NB4 (cell line): ENCODE measurements at regions not wholly inside any gene's neighbourhood (a gene's known extent, or its start where the extent isn't known, plus 50 kb on each side); places are given as distances from the start of the nearest gene placed in this dataset.

Experiments
- CTCF ChIP-seq: IDR thresholded peaks from one replicate; pipeline ENCODE4 v1.5.1; 2012; ENCODE audit warnings: low read depth, low read length
- POLR2A ChIP-seq: IDR thresholded peaks from 2 replicates; pipeline ENCODE4 v1.6.1; 2011; ENCODE audit warnings: mild to moderate bottlenecking; ENCODE audit not compliant: insufficient read length; ENCODE audit errors: extremely low read depth

GRCh38 chr5:4254736-4255135 is 659.1 kb downstream of the IRX1 start:
- TF ChIP-seq CTCF (no peak), POLR2A (no peak)
